Activated CD8-positive, alpha-beta T cell treated with anti-CD3 and anti-CD28 coated beads for 36 hours (primary cell): ENCODE measurements at regions not wholly inside any gene's neighbourhood (a gene's known extent, or its start where the extent isn't known, plus 50 kb on each side); places are given as distances from the start of the nearest gene placed in this dataset.

Experiments
- ATAC-seq: fragments of 200-7000 bp; cut with Tn5 transposase; one replicate; pipeline ENCODE4 v1.10.0; 2021; ENCODE audit warnings: mild to moderate bottlenecking, moderate library complexity
- CTCF ChIA-PET: fragments of 350-600 bp; sonication (Branson Sonifier 250); formaldehyde crosslinking; loops from one replicate; lab custom pipeline; 2021; ENCODE audit warnings: antibody characterized with exemption; lab: Charles Lee
- POLR2A ChIA-PET: fragments of 350-600 bp; sonication (Branson Sonifier 250); formaldehyde crosslinking; loops from one replicate; lab custom pipeline; 2021; ENCODE audit warnings: antibody characterized with exemption; lab: Charles Lee
- DNase-seq: peaks from one replicate; pipeline ENCODE4 v3.0.0-alpha.2; 2020
- H3K27ac Mint-ChIP-seq: one replicate; pipeline ENCODE4 v1.8.0; 2021; ENCODE audit warnings: mild to moderate bottlenecking, mixed read lengths
- H3K27me3 Mint-ChIP-seq: one replicate; pipeline ENCODE4 v1.8.0; 2021; ENCODE audit warnings: mixed read lengths
- H3K36me3 Mint-ChIP-seq: one replicate; pipeline ENCODE4 v1.8.0; 2021; ENCODE audit warnings: low read depth, mixed read lengths
- H3K4me1 Mint-ChIP-seq: one replicate; pipeline ENCODE4 v1.8.0; 2021; ENCODE audit warnings: low read depth, mixed read lengths
- H3K4me3 Mint-ChIP-seq: one replicate; pipeline ENCODE4 v1.8.0; 2021; ENCODE audit warnings: mild to moderate bottlenecking, moderate library complexity, mixed read lengths
- H3K9me3 Mint-ChIP-seq: one replicate; pipeline ENCODE4 v1.8.0; 2021; ENCODE audit warnings: mixed read lengths
- CTCF ChIP-seq: fragments of 200-600 bp; IDR thresholded peaks from one replicate; pipeline ENCODE4 v1.8.0; 2022; ENCODE audit warnings: antibody characterized with exemption, mild to moderate bottlenecking
- intact Hi-C: fragments of 100-400 bp; cut with micrococcal nuclease; formaldehyde crosslinking; loops from one replicate; pipeline ENCODE4 v1.10.0; 2022

GRCh38 chr7:126202177-126202576 lies 1050.6 kb downstream of the GRM8 start:
- Mint-ChIP-seq H3K36me3 (no peaks in the 10 kb centered on the region), H3K27ac (no peak overlapping the region), H3K4me3 (no peak overlapping the region), H3K9me3 (no peaks in the 10 kb centered on the region), H3K4me1 (no peaks in the 10 kb centered on the region), H3K27me3 (no peaks in the 10 kb centered on the region)
- ATAC-seq (no peak), DNase-seq (no peak)
- intact Hi-C loops: no loop called here
- no peak for TF ChIP-seq CTCF
- CTCF ChIA-PET: no interaction called here
- POLR2A ChIA-PET: no interaction called here

GRCh38 chr7:126185959-126186580 lies 1066.7 kb downstream of the GRM8 start:
- H3K27me3 Mint-ChIP-seq: no peaks in the 10 kb centered on the region
- no peaks in the 10 kb centered on the region for H3K4me1 Mint-ChIP-seq
- ATAC-seq: no peak
- H3K27ac Mint-ChIP-seq: no peak overlapping the region
- intact Hi-C loops: no loop called here
- H3K4me3 Mint-ChIP-seq: no peak overlapping the region
- ChIA-PET POLR2A (no interaction called here), CTCF (no interaction called here)
- H3K9me3 Mint-ChIP-seq: peaks cover 10% of the 10 kb centered on the region
- H3K36me3 Mint-ChIP-seq: no peaks in the 10 kb centered on the region
- DNase-seq: no peak
- no peak for TF ChIP-seq CTCF

GRCh38 chr7:126179916-126180315 lies 1072.8 kb downstream of the GRM8 start:
- intact Hi-C loops: no loop called here
- Mint-ChIP-seq H3K27ac (no peak overlapping the region), H3K36me3 (no peaks in the 10 kb centered on the region), H3K4me3 (no peak overlapping the region), H3K4me1 (no peaks in the 10 kb centered on the region), H3K9me3 (peaks cover 13% of the 10 kb centered on the region), H3K27me3 (no peaks in the 10 kb centered on the region)
- CTCF ChIA-PET: no interaction called here
- ATAC-seq (no peak), DNase-seq (no peak)
- POLR2A ChIA-PET: no interaction called here
- no peak for TF ChIP-seq CTCF

DNA sequence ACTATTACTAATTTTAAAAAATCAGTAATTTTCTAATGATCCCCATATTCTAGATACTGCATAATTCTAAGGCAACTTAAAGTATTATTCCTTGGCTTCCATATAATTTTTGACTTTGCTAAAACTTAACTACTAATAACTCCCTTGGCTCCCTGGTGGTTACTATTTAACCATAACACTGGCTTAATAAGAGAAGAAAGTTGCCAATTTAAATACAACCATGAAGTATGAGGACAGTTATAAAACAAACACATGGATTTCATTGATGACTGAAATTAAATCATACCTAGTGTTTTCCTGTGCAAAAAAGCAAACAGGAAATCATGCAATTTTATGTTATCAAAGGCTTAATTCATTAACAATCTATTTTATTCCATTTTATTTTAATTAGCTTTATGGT lies 1073.9 kb downstream of the GRM8 start:
- no peaks in the 10 kb centered on the region for H3K27me3 Mint-ChIP-seq
- no peaks in the 10 kb centered on the region for H3K4me1 Mint-ChIP-seq
- ChIA-PET CTCF (no interaction called here), POLR2A (no interaction called here)
- ATAC-seq: no peak
- intact Hi-C loops: no loop called here
- H3K36me3 Mint-ChIP-seq: no peaks in the 10 kb centered on the region
- no peak for DNase-seq
- H3K27ac Mint-ChIP-seq: no peak overlapping the region
- peaks cover 12% of the 10 kb centered on the region for H3K9me3 Mint-ChIP-seq
- H3K4me3 Mint-ChIP-seq: no peak overlapping the region
- TF ChIP-seq CTCF: no peak

- ATAC-seq: no peak
- no peak for DNase-seq
- Mint-ChIP-seq H3K27me3 (no peaks in the 10 kb centered on the region), H3K4me3 (no peak overlapping the region), H3K4me1 (no peaks in the 10 kb centered on the region), H3K9me3 (peaks cover 12% of the 10 kb centered on the region), H3K36me3 (no peaks in the 10 kb centered on the region), H3K27ac (no peak overlapping the region)
- no peak for TF ChIP-seq CTCF
- POLR2A ChIA-PET: no interaction called here
- intact Hi-C loops: no loop called here
- CTCF ChIA-PET: no interaction called here
These were observed 1075.0 kb downstream of the GRM8 start for GRCh38 chr7:126177782-126178181.
